ENCODE measurements at regions not wholly inside any gene's neighbourhood (a gene's known extent, or its start where the extent isn't known, plus 50 kb on each side); places are given as distances from the start of the nearest gene placed in this dataset.
"Not testable (repeated sequence)": the region's sequence is repeated elsewhere in the genome, so short reads cannot be mapped to it uniquely, and the experiment has no call there.

- DNase-seq: no peak
Observed at GRCh38 chr4:31199644-31200043, 479.5 kb downstream of the PCDH7 start.

GRCh38 chr4:31202054-31202453, 481.9 kb downstream of the PCDH7 start:
- DNase-seq: not testable (repeated sequence)

GRCh38 chr4:31204874-31205273, 484.7 kb downstream of the PCDH7 start:
- DNase-seq: no peak

GRCh38 chr4:31220921-31221320, 500.8 kb downstream of the PCDH7 start:
- no peak for DNase-seq

- DNase-seq: no peak
Observed at GRCh38 chr4:31228068-31228467, 507.9 kb downstream of the PCDH7 start.

GRCh38 chr4:31230594-31230993, 510.4 kb downstream of the PCDH7 start:
- no peak for DNase-seq

GRCh38 chr4:31234494-31234893, 514.3 kb downstream of the PCDH7 start:
- no peak for DNase-seq

- no peak for DNase-seq
Observed at GRCh38 chr4:31234901-31235300, 514.7 kb downstream of the PCDH7 start.

- DNase-seq: no peak
Observed at GRCh38 chr4:31236020-31236638, 516.0 kb downstream of the PCDH7 start.

GRCh38 chr4:31236639-31237173, 516.5 kb downstream of the PCDH7 start:
- DNase-seq: peak; percentile 47

GRCh38 chr4:31237233-31237632, 517.1 kb downstream of the PCDH7 start:
- DNase-seq: peak; percentile 61

GRCh38 chr4:31239886-31240285, 519.7 kb downstream of the PCDH7 start:
- no peak for DNase-seq

- no peak for DNase-seq
Observed at GRCh38 chr4:31241504-31242106, 521.4 kb downstream of the PCDH7 start.

- peak; percentile 48 for DNase-seq
Observed at GRCh38 chr4:31246856-31247255, 526.7 kb downstream of the PCDH7 start.

- no peak for DNase-seq
Observed at GRCh38 chr4:31259119-31259518, 539.0 kb downstream of the PCDH7 start.

GRCh38 chr4:31261632-31262031, 541.5 kb downstream of the PCDH7 start:
- no peak for DNase-seq

GRCh38 chr4:31266094-31266493, 545.9 kb downstream of the PCDH7 start:
- DNase-seq: peak; percentile 20

GRCh38 chr4:31272331-31273061, 552.3 kb downstream of the PCDH7 start:
- DNase-seq: peak; percentile 77

- DNase-seq: no peak
Observed at GRCh38 chr4:31275906-31276305, 555.7 kb downstream of the PCDH7 start.

- no peak for DNase-seq
Observed at GRCh38 chr4:31283679-31284078, 563.5 kb downstream of the PCDH7 start.

GRCh38 chr4:31290836-31291235, 570.7 kb downstream of the PCDH7 start:
- no peak for DNase-seq

GRCh38 chr4:31291238-31291637, 571.1 kb downstream of the PCDH7 start:
- no peak for DNase-seq

GRCh38 chr4:31294655-31295480, 574.7 kb downstream of the PCDH7 start:
- DNase-seq: no peak
